ENCODE measurements at regions not wholly inside any gene's neighbourhood (a gene's known extent, or its start where the extent isn't known, plus 50 kb on each side); places are given as distances from the start of the nearest gene placed in this dataset.
"Not testable (repeated sequence)": the region's sequence is repeated elsewhere in the genome, so short reads cannot be mapped to it uniquely, and the experiment has no call there.

- H3K27ac ChIP-seq, result no peak overlapping the region
- H3K9me3 ChIP-seq, result no peaks in the 10 kb centered on the region
- TF ChIP-seq POLR2A (IDR thresholded peaks at IDR 0.05) (no peak), EP300 (IDR thresholded peaks at IDR 0.05) (no peak)
- TF ChIP-seq, protein P1, sequence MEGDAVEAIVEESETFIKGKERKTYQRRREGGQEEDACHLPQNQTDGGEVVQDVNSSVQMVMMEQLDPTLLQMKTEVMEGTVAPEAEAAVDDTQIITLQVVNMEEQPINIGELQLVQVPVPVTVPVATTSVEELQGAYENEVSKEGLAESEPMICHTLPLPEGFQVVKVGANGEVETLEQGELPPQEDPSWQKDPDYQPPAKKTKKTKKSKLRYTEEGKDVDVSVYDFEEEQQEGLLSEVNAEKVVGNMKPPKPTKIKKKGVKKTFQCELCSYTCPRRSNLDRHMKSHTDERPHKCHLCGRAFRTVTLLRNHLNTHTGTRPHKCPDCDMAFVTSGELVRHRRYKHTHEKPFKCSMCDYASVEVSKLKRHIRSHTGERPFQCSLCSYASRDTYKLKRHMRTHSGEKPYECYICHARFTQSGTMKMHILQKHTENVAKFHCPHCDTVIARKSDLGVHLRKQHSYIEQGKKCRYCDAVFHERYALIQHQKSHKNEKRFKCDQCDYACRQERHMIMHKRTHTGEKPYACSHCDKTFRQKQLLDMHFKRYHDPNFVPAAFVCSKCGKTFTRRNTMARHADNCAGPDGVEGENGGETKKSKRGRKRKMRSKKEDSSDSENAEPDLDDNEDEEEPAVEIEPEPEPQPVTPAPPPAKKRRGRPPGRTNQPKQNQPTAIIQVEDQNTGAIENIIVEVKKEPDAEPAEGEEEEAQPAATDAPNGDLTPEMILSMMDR (IDR thresholded peaks at IDR 0.05), result no peak
- H3K27me3 ChIP-seq, result no peaks in the 10 kb centered on the region
- no peak overlapping the region for H3K4me3 ChIP-seq
- no peaks in the 10 kb centered on the region for H3K36me3 ChIP-seq
- DNase-seq (ENCODE audit: low spot score in 2 of 2), result no peak
- no peaks in the 10 kb centered on the region for H3K4me1 ChIP-seq
- 60 to 61% methylated on average over 10 to 11 of the region's 11 CpGs for WGBS, 2 donors
These were observed 670.6 kb downstream of the PLOD2 start for GRCh38 chr3:145490088-145491048.

GRCh38 chr3:145492456-145492855 is 668.5 kb downstream of the PLOD2 start:
- 88 to 94% methylated on average over 2 of the region's 2 CpGs for WGBS, 2 donors

DNA sequence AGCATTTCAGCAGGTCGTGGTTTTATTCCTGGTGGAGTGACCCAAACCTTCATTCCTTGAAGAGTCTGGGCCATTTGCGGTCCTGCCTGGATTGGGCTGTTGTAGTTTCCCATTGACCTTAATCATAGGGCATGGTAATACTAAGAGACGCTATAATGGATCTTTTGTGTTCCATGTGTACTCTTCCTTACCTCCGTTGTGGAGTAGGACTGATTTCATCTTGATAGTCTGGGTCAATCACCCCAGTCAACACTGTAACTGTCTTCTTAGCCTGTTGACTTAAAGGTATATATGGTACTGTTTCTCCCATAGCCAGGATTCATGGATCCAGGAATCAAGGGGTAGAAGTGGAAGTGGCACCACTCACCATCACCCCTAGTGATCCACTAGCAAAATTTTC is 643.6 kb downstream of the PLOD2 start:
- not testable (repeated sequence) for DNase-seq (ENCODE audit: low spot score in 2 of 2); H3K27me3 ChIP-seq; H3K4me1 ChIP-seq; H3K27ac ChIP-seq; H3K36me3 ChIP-seq; H3K9me3 ChIP-seq; H3K4me3 ChIP-seq
- 82% methylated on average over 4 of the region's 4 CpGs for WGBS, 2 donors

More at GRCh38 chr3:145492456-145492855, 668.5 kb downstream of the PLOD2 start:
- Histone ChIP-seq H3K4me3 (no peak overlapping the region), H3K27me3 (no peaks in the 10 kb centered on the region), H3K9me3 (no peaks in the 10 kb centered on the region), H3K36me3 (no peaks in the 10 kb centered on the region), H3K27ac (no peak overlapping the region), H3K4me1 (no peaks in the 10 kb centered on the region)
- TF ChIP-seq, protein P1 (IDR thresholded peaks at IDR 0.05), result no peak
- TF ChIP-seq EP300 (IDR thresholded peaks at IDR 0.05) (no peak), POLR2A (IDR thresholded peaks at IDR 0.05) (no peak)
- DNase-seq (ENCODE audit: low spot score in 2 of 2), result no peak

GRCh38 chr3:145518639-145519038 is 642.3 kb downstream of the PLOD2 start:
- WGBS, 2 donors, result 24 to 28% methylated on average over 4 of the region's 4 CpGs
- Histone ChIP-seq H3K27me3 (no peaks in the 10 kb centered on the region), H3K4me3 (no peak overlapping the region), H3K36me3 (no peaks in the 10 kb centered on the region), H3K4me1 (no peaks in the 10 kb centered on the region), H3K27ac (no peak overlapping the region), H3K9me3 (no peaks in the 10 kb centered on the region)
- no peak for DNase-seq (ENCODE audit: low spot score in 2 of 2)
- TF ChIP-seq, protein P1 (IDR thresholded peaks at IDR 0.05), result no peak
- TF ChIP-seq POLR2A (IDR thresholded peaks at IDR 0.05) (no peak), EP300 (IDR thresholded peaks at IDR 0.05) (no peak)

DNA sequence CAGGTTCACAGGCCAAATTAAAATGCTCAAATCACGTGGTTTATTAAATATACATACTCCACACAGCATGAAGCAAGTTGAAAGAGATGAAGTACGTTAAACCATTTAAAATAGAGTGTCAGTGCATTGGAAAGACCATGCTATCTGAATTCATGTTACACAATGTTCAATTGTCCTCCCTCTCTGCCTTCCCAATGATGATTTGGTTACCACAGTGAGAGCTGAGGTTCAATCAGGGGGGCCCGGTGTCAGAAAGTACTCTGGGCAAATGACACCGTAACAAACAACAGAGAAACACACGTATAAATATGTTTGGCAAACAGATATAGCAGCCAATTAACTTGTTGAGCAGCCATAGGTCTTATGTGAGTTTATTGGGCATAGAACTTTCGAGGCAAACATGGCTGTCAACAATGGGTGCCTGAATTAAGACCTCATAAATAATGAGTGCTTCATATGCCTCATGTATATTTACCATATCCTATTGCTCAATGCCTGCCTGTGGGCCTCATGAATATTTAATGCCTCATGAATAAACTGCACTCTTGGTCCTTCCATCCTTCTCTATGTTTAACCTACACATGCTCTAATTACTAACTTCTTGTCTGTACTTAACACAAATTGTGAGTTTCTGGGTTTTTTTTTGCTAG is 641.5 kb downstream of the PLOD2 start:
- H3K36me3 ChIP-seq, result no peaks in the 10 kb centered on the region
- 50 to 59% methylated on average over 6 of the region's 6 CpGs for WGBS, 2 donors
- no peaks in the 10 kb centered on the region for H3K27me3 ChIP-seq
- H3K9me3 ChIP-seq, result no peaks in the 10 kb centered on the region
- TF ChIP-seq POLR2A (IDR thresholded peaks at IDR 0.05), result no peak
- no peaks in the 10 kb centered on the region for H3K4me1 ChIP-seq
- DNase-seq (ENCODE audit: low spot score in 2 of 2), result no peak
- H3K4me3 ChIP-seq, result no peak overlapping the region
- no peak overlapping the region for H3K27ac ChIP-seq

- H3K27ac ChIP-seq, result no peak overlapping the region
- H3K27me3 ChIP-seq, result no peaks in the 10 kb centered on the region
- no peaks in the 10 kb centered on the region for H3K9me3 ChIP-seq
- no peak overlapping the region for H3K4me3 ChIP-seq
- no peak for DNase-seq (ENCODE audit: low spot score in 2 of 2)
- H3K4me1 ChIP-seq, result no peaks in the 10 kb centered on the region
- TF ChIP-seq EP300 (IDR thresholded peaks at IDR 0.05) (no peak), POLR2A (IDR thresholded peaks at IDR 0.05) (no peak)
- TF ChIP-seq, protein P1 (IDR thresholded peaks at IDR 0.05), result no peak
- H3K36me3 ChIP-seq, result no peaks in the 10 kb centered on the region
These were observed 638.8 kb downstream of the PLOD2 start for GRCh38 chr3:145522179-145522578.

Data from tibial nerve (tissue), 4 donors.